WTC11 (cell line): ENCODE measurements at regions not wholly inside any gene's neighbourhood (a gene's known extent, or its start where the extent isn't known, plus 50 kb on each side); places are given as distances from the start of the nearest gene placed in this dataset.

ENCODE experiments used
- ATAC-seq: fragments of 200-7000 bp; cut with Tn5 transposase; 2 replicates; pipeline ENCODE4 v1.10.0; 2021; ENCODE audit warnings: mild to moderate bottlenecking, moderate library complexity
- CTCF ChIA-PET: fragments of 300-600 bp; sonication (Branson Sonifier 250); formaldehyde crosslinking; loops from one replicate; lab custom pipeline; 2021; ENCODE audit warnings: antibody characterized with exemption; lab: Charles Lee
- POLR2A ChIA-PET: fragments of 350-600 bp; sonication (Branson Sonifier 250); formaldehyde crosslinking; loops from one replicate; lab custom pipeline; 2021; ENCODE audit warnings: antibody characterized with exemption; lab: Charles Lee
- DNase-seq: peaks from one replicate; pipeline ENCODE4 v3.0.0; 2021; ENCODE audit warnings: low spot score
- H3K27ac Mint-ChIP-seq: 2 replicates; pipeline ENCODE4 v1.8.0; 2021; ENCODE audit warnings: mixed read lengths
- H3K27me3 Mint-ChIP-seq: 2 replicates; pipeline ENCODE4 v1.8.0; 2021; ENCODE audit warnings: low read depth, mild to moderate bottlenecking, moderate library complexity, mixed read lengths
- H3K36me3 Mint-ChIP-seq: 2 replicates; pipeline ENCODE4 v1.8.0; 2021; ENCODE audit warnings: mixed read lengths
- H3K4me1 Mint-ChIP-seq: 2 replicates; pipeline ENCODE4 v1.8.0; 2022; ENCODE audit warnings: mixed read lengths
- H3K4me3 Mint-ChIP-seq: 2 replicates; pipeline ENCODE4 v1.8.0; 2021; ENCODE audit warnings: mild to moderate bottlenecking, moderate library complexity, mixed read lengths
- H3K9me3 Mint-ChIP-seq: 2 replicates; pipeline ENCODE4 v1.8.0; 2021; ENCODE audit warnings: mixed read lengths
- AR ChIP-seq: fragments of 250-450 bp; sonication (Bioruptor Pico); IDR thresholded peaks from 2 replicates; pipeline ENCODE4 v1.9.0; 2021; ENCODE audit warnings: mild to moderate bottlenecking
- E2F5 ChIP-seq: sonication (generic); formaldehyde crosslinking; IDR thresholded peaks from 2 replicates; pipeline ENCODE4 v1.8.1; 2022; ENCODE audit warnings: mild to moderate bottlenecking, moderate library complexity, missing genetic modification reagents
- ETV6 ChIP-seq: sonication (generic); formaldehyde crosslinking; IDR thresholded peaks from 2 replicates; pipeline ENCODE4 v1.8.1; 2022; ENCODE audit warnings: mild to moderate bottlenecking, missing genetic modification reagents
- FOXK1 ChIP-seq: sonication (generic); formaldehyde crosslinking; IDR thresholded peaks from 2 replicates; pipeline ENCODE4 v1.8.0; 2022; ENCODE audit warnings: mild to moderate bottlenecking, moderate library complexity, missing genetic modification reagents
- FOXP1 ChIP-seq: sonication (generic); formaldehyde crosslinking; IDR thresholded peaks from 2 replicates; pipeline ENCODE4 v1.8.0; 2022; ENCODE audit warnings: missing genetic modification reagents, mild to moderate bottlenecking, moderate library complexity, borderline replicate concordance
- GABPB1 ChIP-seq: sonication (generic); formaldehyde crosslinking; IDR thresholded peaks from 2 replicates; pipeline ENCODE4 v1.8.1; 2023; ENCODE audit warnings: mild to moderate bottlenecking, missing genetic modification reagents
- HMGA2 ChIP-seq: fragments of 250-450 bp; sonication (Bioruptor Pico); IDR thresholded peaks from 2 replicates; pipeline ENCODE4 v1.4.0; 2021; ENCODE audit warnings: mild to moderate bottlenecking, moderate library complexity
- IRF1 ChIP-seq: sonication (generic); formaldehyde crosslinking; IDR thresholded peaks from 2 replicates; pipeline ENCODE4 v1.8.0; 2023; ENCODE audit warnings: missing genetic modification reagents
- KAT7 ChIP-seq: sonication (generic); formaldehyde crosslinking; IDR thresholded peaks from 2 replicates; pipeline ENCODE4 v1.8.1; 2023; ENCODE audit warnings: missing genetic modification reagents, mild to moderate bottlenecking, borderline replicate concordance
- MLX ChIP-seq: sonication (generic); formaldehyde crosslinking; IDR thresholded peaks from 2 replicates; pipeline ENCODE4 v1.8.1; 2023; ENCODE audit warnings: mild to moderate bottlenecking, missing genetic modification reagents, moderate library complexity
- NFATC4 ChIP-seq: fragments of 250-450 bp; sonication (Bioruptor Pico); IDR thresholded peaks from 2 replicates; pipeline ENCODE4 v1.9.0; 2021; ENCODE audit warnings: mild to moderate bottlenecking
- NFE2L1 ChIP-seq: sonication (generic); formaldehyde crosslinking; IDR thresholded peaks from 2 replicates; pipeline ENCODE4 v1.8.1; 2023; ENCODE audit warnings: missing genetic modification reagents
- NFYB ChIP-seq: sonication (generic); formaldehyde crosslinking; conservative IDR thresholded peaks from 2 replicates; pipeline ENCODE4 v1.8.0; 2022; ENCODE audit warnings: low read depth, missing genetic modification reagents
- NR1H2 ChIP-seq: sonication (generic); formaldehyde crosslinking; IDR thresholded peaks from 2 replicates; pipeline ENCODE4 v1.9.0; 2021; ENCODE audit warnings: mild to moderate bottlenecking, moderate library complexity, missing genetic modification reagents
- NR2C2 ChIP-seq: sonication (generic); formaldehyde crosslinking; IDR thresholded peaks from 2 replicates; pipeline ENCODE4 v1.8.0; 2022; ENCODE audit warnings: mild to moderate bottlenecking, missing genetic modification reagents
- OVOL2 ChIP-seq: fragments of 250-450 bp; sonication (Bioruptor Pico); IDR thresholded peaks from 2 replicates; pipeline ENCODE4 v1.9.0; 2021; ENCODE audit warnings: mild to moderate bottlenecking, borderline replicate concordance
- ZNF219 ChIP-seq: sonication (generic); formaldehyde crosslinking; IDR thresholded peaks from 2 replicates; pipeline ENCODE4 v1.8.0; 2023; ENCODE audit warnings: missing genetic modification reagents, mild to moderate bottlenecking, borderline replicate concordance
- ZNF416 ChIP-seq: fragments of 250-450 bp; sonication (Bioruptor Pico); IDR thresholded peaks from 2 replicates; pipeline ENCODE4 v1.9.0; 2021; ENCODE audit warnings: mild to moderate bottlenecking, inconsistent platforms
- ZNF532 ChIP-seq: fragments of 250-450 bp; sonication (Bioruptor Pico); IDR thresholded peaks from 2 replicates; pipeline ENCODE4 v1.9.0; 2021; ENCODE audit warnings: mild to moderate bottlenecking, borderline replicate concordance
- TF ChIP-seq, protein P1 (sequence below): sonication (generic); formaldehyde crosslinking; IDR thresholded peaks from 2 replicates; pipeline ENCODE4 v1.8.1; 2022; ENCODE audit warnings: low read depth, missing genetic modification reagents, borderline replicate concordance
- TF ChIP-seq, protein P2 (sequence below): sonication (generic); formaldehyde crosslinking; IDR thresholded peaks from 2 replicates; pipeline ENCODE4 v1.8.0; 2022; ENCODE audit warnings: mild to moderate bottlenecking, missing genetic modification reagents

GRCh38 chrX:15127010-15127409 lies 142.9 kb downstream of the ASB9 start (continued):
- TF ChIP-seq ETV6 (CRISPR knock-in tag), result no peak
- TF ChIP-seq, protein P1, sequence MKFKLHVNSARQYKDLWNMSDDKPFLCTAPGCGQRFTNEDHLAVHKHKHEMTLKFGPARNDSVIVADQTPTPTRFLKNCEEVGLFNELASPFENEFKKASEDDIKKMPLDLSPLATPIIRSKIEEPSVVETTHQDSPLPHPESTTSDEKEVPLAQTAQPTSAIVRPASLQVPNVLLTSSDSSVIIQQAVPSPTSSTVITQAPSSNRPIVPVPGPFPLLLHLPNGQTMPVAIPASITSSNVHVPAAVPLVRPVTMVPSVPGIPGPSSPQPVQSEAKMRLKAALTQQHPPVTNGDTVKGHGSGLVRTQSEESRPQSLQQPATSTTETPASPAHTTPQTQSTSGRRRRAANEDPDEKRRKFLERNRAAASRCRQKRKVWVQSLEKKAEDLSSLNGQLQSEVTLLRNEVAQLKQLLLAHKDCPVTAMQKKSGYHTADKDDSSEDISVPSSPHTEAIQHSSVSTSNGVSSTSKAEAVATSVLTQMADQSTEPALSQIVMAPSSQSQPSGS, result no peak

GRCh38 chrX:15116900-15117299 lies 153.0 kb downstream of the ASB9 start:
- no peak for TF ChIP-seq MLX (CRISPR knock-in tag)
- TF ChIP-seq, protein P2, sequence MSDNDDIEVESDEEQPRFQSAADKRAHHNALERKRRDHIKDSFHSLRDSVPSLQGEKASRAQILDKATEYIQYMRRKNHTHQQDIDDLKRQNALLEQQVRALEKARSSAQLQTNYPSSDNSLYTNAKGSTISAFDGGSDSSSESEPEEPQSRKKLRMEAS (CRISPR knock-in tag), result no peak
- TF ChIP-seq HMGA2 (CRISPR knock-in tag), result no peak
- no peak for TF ChIP-seq ZNF532
- H3K36me3 Mint-ChIP-seq, result no peaks in the 10 kb centered on the region
- ATAC-seq (no peak), DNase-seq (no peak)
- ChIA-PET CTCF (interaction anchor here (1.1 kb wide), 1 partner anchor 10 kb away, joined by 3 read pairs; no protein-coding TSS in a partner anchor), POLR2A (no interaction called here)
- H3K4me1 Mint-ChIP-seq, result peaks cover 17% of the 10 kb centered on the region
- no peak overlapping the region for H3K27ac Mint-ChIP-seq
- no peaks in the 10 kb centered on the region for H3K27me3 Mint-ChIP-seq
- H3K4me3 Mint-ChIP-seq, result no peak overlapping the region
- H3K9me3 Mint-ChIP-seq, result peaks cover 4% of the 10 kb centered on the region; the same call in 1 of the 2 replicates

DNA sequence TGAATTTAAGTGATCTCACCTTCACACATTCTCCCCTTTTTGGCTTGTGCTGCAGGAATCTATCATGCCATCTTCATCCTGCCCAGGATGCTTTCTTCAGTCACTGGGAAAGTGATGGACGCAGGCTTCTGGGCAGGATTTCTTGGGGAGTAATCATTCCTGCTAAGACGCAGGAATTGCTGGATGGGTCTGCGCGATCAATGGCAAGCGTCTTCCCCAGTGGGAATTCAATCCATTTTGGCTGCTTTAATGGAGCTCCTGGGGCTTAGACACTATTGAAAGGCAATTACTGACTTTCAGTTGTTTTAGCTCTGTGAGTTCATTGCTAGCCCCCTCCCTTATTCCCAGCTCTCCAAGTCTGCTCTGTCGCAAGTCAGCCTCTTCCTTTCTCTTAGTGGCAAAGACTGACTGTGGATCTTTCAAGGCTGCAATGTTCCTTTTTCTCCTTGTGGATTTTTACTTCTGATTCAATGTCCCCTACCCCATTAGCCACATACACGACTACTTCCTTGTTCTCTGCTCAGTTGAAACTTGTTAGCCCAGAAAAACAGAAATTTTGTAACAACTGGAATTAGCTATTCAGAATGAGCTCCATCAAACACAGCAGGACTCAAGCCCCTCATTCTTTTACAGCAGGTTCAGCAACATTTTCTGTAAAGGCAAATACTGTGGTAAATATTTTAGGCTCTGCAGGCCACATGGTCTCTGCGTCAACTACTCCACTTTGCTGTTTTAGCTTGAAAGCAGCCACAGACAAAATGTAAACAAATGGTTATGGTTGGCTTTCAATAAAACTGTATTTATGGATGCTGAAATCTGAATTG lies 154.9 kb downstream of the ASB9 start:
- peak overlapping the region; percentile 87 for H3K27ac Mint-ChIP-seq
- POLR2A ChIA-PET, result no interaction called here
- no peak for TF ChIP-seq NR1H2 (CRISPR knock-in tag)
- no peak for TF ChIP-seq IRF1 (CRISPR knock-in tag)
- TF ChIP-seq NFYB (CRISPR knock-in tag), result no peak
- no peak for TF ChIP-seq GABPB1 (CRISPR knock-in tag)
- no peak for TF ChIP-seq KAT7
- TF ChIP-seq E2F5 (CRISPR knock-in tag), result no peak
- TF ChIP-seq NFATC4 (CRISPR knock-in tag), result no peak
- no peak for TF ChIP-seq ZNF416 (CRISPR knock-in tag)
- no peak for TF ChIP-seq OVOL2 (CRISPR knock-in tag)
- no peak for TF ChIP-seq NFE2L1 (CRISPR knock-in tag)
- no peak for TF ChIP-seq ZNF219 (CRISPR knock-in tag)
- no peak for TF ChIP-seq FOXK1
- TF ChIP-seq NR2C2 (CRISPR knock-in tag), result no peak
- TF ChIP-seq AR (CRISPR knock-in tag), result no peak
- no peak for TF ChIP-seq FOXP1
- no peak for TF ChIP-seq HMGA2 (CRISPR knock-in tag)
- CTCF ChIA-PET, result interaction anchor here (1.0 to 1.2 kb wide), 2 partner anchors 28 to 128 kb away, joined by 6 to 8 read pairs; no protein-coding TSS in a partner anchor
- no peaks in the 10 kb centered on the region for H3K36me3 Mint-ChIP-seq
- peak overlapping the region; percentile 23; the same call in 1 of the 2 replicates for H3K4me3 Mint-ChIP-seq
- no peak for DNase-seq
- H3K27me3 Mint-ChIP-seq, result no peaks in the 10 kb centered on the region
- peak; percentile 92 for ATAC-seq
- H3K9me3 Mint-ChIP-seq, result peaks cover 4% of the 10 kb centered on the region; the same call in 1 of the 2 replicates
- peaks cover 17% of the 10 kb centered on the region for H3K4me1 Mint-ChIP-seq
